ENCODE measurements at regions not wholly inside any gene's neighbourhood (a gene's known extent, or its start where the extent isn't known, plus 50 kb on each side); places are given as distances from the start of the nearest gene placed in this dataset.

- TF ChIP-seq CTCF (conservative IDR thresholded peaks at IDR 0.05 in 1 of 2, IDR thresholded peaks at IDR 0.05 in 1 of 2; ENCODE audit: extremely low read depth in 1 of 2, insufficient read depth in 1 of 2, low read depth in 1 of 2, low read length in 2 of 2) (no peak), EZH2 (IDR thresholded peaks at IDR 0.05; ENCODE audit: borderline replicate concordance, low read length) (no peak)
Observed at GRCh38 chr19:28305513-28305912, 907.4 kb downstream of the UQCRFS1 start.

Data from mammary epithelial cell (primary cell).